NCI-H146 treated with DMSO at 0.1 percent for 48 hours (cell line): ENCODE measurements at regions not wholly inside any gene's neighbourhood (a gene's known extent, or its start where the extent isn't known, plus 50 kb on each side); places are given as distances from the start of the nearest gene placed in this dataset.

ENCODE experiments used
- DNase-seq: peaks from one replicate; lab custom pipeline; 2025; ENCODE audit not compliant: unreplicated experiment; lab: John Stamatoyannopoulos, UW

DNA sequence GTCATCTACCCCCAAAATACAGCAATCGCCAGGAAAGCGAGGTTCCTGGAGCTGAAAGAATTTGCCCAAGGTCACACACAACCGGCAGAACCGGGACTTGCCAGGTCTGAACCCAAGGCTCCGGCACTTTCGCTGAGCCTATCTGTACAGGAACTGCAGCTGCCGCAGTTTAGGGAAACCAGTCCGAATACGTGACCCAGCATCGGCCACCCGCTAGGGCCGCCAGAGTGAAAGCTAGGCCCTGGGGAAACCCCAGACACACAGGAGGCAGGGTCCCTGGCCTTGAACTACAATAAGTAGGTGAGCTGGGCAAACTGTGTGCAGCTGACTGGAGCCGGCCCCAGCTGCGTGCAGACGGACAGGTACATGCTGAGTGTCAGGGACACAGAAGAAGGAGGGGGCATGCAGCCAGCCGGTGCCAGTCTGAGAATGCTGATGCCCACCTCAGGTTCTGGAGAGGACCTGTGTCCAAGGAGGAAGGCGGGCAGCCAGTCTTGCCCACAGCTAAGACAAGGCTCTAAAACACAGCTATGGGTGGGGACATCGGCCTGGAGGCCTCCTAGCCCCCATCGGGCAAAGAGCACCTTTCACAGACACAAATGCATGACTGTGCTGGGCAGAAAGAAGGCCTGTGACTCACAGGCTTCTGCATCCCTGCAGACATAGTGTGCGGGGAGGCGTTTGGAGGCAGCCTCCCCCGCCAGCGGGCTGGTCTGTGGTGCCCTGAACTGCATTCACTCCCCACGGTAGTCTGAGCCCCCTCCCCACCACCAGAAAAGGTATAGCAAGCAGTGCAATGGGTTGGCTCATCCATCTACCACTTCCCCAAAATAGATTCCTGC is 107.4 kb upstream of the ID2 start:
- DNase-seq = no peak

DNA sequence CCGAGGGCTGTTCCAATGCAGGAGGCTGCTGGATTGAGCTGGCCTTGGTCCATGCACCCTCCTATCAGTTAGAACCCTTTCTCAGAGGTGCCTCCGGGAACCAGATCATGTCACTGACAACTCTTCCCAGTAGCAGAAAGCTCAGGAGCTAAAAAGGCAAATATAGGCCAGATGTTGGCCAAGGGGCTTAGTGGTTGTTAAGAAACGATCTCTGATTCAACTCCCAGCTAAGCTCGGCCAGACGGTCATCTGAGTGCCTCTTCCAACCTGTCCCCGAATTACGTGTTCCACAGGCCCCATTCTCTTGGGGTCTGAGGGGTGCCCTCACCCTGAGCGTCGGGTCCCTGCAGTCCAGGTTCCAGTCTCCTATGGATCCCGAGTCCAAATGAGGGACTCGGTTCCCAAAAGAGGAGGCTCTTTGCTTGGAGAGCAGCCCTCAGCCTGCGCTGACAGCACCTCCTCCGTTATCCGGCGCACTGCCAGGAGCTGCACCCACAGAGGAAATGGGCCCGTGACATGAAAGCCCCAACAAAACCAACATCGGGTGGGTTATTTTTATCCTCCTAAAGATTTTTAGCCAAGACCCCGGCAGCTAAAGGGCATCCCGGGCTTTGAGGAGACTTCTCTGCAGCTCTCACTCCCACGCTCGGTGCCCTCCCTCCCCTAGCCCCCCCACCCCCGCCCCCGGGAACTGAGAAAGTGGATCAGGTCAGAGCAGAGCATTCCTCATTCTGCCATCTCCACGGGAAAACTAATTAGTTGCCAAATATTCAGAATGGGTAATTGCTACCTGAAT is 106.6 kb upstream of the ID2 start:
- DNase-seq = no peak

DNA sequence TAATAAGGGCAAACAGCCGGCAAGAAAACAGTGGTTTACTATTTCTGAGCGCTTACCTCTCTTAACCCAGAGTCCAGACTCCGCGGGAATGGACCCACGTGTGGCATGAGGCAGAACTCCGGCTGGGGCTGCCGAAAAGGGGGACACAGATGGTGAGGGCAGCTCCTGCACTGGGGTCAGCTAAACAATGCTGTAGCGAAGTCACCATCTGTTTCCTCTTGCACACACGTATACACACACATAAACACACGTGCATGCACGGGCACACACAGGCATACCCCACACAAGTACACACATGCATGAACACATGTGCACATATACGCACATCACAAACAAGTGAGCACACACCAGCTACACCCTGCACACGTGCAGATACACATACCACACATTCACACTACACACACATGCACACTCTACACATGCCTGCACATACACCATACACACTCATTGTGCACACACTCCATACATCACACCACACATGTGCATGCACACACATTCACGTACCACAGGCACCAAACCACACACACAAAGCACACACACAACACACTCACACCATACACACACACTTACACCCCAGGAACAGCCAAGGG is 105.9 kb upstream of the ID2 start:
- no peak for DNase-seq

DNA sequence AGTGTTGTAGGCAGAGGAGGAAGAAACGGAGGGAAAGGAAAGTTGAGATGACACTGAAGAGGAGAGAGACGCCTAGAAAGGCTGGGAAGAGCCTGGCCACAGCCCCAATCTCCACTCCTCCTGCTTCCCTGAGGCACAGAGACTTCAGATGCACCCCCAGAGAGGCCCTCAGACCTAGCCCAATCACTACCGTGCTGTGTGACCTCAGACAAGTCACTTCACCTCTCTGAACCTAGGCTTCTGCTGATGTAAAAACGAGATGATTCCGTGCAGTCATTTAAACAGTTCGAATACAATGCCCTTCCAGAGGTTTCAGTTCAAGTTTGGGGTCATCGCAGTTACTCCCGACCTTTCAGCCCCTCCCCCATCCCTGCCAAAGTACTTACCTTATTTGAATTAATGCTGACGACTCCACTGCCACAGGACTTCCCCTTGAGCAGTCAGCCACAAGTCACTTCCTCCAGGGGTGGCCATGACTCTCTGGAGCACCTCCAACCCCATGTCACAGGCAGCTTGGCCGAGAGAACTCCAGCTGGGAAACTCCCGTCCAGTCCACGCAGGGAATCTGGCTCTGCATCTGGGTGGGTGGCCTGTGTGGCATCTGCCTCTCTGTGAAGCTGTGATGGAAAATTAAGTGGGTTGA is 105.2 kb upstream of the ID2 start:
- no peak for DNase-seq

DNA sequence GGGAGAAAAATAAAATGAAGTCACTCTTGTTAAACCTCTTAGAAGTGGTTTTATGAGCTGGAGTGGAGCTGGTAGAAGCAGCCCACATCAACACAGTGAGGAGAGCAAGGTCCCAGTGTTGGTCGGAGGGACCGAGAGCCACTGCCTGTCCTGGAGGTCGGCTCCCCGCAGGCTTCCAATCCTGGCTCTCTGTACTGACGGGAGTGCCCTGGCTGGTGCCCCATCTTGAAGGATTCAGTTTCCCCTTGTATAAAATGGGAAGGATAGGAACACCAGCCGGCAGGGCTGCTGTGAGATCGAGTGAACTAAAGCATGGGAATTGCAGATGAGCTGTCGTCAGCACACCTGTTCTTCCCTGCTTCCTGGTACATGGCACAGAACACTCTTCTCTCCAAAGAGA is 104.3 kb upstream of the ID2 start:
- no peak for DNase-seq

DNA sequence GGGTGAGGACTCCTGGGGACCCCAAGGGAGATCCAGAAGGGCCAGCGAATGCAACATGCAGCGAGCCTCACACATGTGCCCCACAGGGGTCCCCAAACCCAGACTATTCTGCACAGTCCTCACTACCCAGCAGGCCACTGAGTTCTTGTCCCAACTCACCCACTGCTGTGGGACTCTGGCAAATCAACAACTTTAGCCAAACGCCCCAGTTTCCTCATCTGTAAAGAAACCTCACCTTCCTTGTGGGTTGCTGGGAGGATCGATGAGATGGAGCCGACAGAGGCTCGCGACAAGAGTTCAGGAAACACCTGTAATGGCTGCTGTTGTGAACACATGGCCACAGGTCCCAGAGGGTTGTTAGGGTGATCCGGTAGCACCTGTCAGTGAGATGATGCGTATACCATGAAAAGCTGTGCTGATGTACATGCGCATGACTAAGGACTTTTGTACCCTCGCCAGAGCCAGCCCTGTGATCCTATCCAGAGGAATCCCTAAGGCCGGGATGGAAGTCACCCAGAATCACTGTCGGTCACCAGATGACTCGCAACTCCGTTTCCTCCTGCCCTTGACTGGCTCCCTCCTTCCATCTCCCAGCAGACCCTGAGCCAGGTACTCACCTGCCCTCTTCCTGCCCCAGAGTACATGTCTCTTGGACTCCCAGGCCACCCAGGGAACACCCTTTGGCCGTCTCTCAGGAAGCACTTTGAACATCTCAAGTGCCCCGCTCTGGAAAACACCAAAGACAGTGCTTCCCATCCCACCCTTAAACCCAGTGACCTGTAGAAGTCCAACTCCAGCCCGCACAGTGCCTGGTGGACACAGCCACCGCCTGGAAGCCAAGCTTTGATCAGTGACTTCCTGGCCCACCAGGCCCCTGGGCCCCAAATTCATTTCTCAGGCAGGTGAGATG is 103.3 kb upstream of the ID2 start:
- DNase-seq = no peak

DNA sequence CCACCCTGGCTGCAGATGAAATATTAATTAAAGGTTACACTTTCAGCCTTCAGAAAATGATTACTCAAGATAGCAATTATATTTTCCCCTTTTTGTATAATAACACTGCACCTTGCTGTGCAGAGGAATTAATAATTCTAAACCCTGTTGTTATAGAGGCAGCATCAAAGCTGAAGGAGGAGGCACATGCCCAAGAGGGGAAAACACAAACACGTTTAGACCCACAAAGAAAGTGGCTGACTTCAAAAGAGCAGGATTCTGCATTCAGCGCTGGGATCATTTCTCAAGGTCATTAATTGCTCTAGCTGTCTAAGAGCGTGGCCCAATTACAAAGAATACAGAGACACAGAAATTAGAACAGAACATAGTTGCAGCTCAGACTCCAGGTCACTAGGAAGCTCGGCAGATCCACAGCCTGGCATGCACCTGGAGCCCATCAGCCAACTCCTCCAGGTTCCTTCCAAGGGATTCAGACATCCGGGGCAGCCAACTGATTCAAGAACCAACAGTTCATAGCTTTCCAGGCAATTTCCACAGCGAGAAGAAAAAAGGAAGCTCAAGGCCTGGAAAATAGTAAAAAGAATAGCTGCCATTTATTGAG is 102.3 kb upstream of the ID2 start:
- DNase-seq = no peak

DNA sequence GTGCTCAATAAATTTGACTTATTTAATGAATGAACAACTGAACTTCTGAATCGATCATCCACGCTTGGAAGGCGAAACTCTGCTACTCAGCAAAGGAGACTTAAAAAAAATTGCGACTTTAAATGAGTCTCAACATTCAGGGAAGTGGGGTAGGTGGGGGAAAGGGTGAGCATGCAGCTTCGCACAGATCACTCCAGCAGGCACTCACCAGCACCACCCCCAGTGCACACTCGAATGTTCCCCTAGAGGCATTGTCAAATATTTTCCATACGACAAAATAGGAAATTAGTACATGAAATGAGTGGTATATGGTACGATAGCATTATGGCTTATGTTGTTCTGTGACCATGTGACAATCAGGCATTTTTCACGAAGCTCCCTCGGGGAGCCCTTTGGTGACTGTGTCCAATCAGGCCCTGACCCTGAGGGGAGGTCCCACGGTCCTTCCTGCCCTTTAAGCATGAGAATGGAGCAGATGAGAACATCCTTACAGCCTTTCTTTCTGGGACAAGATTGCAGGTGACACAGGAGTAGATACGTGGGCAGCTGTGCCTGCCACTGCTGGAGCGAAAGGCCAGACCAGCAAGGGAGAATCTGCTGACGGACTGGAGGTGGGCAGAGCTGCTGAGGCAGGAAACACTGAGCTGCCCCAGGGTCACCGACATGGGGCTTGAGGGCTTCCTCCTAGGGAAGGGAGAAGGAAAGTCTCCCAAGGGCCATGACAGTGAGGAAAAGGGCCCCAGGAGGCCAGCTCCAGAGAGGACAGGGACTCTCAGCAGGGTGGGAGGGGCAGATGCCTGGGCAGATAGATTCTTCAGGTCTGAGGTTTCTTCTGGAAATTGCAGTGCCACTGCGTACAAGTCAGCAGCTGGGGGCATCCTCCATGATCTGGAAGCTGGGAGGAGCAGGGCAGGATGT is 101.3 kb upstream of the ID2 start:
- DNase-seq = no peak

DNA sequence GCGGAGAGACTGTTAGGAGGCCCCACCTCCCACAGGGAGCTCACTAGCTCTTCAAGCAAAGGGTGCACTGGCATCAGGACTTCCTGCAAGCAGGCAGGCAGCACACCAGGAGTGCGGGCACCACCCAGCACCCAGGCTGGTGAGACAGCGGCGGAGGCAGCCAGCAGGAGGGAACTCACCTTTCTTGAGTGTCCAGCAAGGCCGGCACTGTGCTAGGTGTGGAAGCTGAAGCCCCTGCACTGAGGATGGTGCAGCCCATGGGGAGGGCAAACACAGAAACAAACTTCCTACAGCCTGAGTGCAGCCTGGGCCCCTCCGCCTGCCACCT is 100.7 kb upstream of the ID2 start:
- no peak for DNase-seq

DNA sequence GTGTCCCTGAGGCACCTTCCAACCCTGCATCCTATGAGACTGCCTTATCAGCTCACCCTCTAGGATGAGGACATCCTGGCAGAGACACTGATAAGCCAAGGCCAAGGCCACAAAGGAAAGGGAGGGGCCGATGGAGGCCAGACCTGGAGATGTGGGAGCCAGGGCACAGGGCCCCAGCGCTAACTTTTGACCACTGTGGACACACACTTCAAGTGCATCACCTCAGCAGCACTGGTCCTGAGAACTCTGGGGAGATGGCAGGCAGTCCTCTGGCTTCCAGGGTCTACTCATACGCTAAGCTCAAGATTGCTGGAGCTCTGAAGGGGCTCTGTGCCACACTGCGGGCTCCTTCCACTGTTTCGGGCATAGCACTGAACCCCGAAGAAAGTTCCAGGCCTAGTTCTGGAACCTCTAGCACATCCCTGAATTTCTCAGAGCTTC is 100.2 kb upstream of the ID2 start:
- DNase-seq = no peak

DNA sequence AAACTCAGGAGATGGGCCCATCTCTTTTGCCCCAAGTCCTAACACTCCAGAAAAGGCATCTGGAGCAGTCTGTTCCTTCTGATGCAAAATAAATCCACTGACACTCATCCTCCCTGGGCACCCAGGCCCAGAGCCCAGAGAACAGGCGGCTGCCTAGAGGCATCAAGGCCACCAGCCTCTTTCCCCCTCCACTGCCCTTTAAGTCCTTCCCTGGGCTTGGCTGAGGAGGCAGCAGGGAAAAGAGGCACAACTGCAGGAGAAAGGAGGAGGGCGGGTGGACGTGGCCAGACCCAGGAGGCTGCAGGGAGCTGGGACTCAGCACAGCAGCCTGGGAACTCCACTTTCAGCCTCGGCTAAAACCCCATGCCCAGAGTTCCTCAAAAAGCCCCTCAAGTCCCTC is 99.7 kb upstream of the ID2 start:
- DNase-seq = no peak

DNA sequence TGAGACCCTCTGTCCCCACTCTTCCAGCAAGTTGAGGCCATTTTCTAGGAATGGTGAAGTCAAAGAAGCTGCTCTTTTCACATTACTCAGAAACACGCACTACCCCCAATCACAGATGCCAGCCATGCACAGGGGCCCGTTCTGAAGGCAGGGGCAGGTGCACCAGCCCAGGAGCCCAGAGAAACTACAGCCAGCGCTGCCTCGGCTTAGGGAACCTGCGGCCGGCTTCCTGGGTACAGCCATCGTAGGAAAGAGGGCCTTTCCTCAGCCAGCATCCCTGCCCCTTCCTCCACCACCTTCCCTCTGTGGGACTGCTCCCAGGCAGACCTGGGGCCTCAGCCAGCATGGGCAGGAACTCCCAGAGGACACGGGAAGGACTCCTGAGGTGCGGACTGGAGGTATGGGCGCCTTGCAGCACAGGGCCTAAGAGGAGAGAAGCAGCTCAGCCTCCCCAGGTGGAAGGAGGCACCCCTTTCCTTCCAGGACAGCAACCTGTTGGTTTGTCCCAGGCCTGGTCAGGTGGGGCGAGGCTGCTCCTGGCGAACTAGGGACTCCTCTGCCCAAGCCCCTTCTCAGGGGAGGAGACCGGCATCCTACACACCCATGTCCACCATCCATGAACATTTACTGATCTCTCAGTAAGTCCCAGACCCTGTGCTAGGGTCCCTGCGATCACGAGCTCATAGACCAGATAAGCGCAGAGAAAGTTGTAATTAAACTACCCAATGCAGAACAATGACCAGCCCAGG is 99.0 kb upstream of the ID2 start:
- no peak for DNase-seq

DNA sequence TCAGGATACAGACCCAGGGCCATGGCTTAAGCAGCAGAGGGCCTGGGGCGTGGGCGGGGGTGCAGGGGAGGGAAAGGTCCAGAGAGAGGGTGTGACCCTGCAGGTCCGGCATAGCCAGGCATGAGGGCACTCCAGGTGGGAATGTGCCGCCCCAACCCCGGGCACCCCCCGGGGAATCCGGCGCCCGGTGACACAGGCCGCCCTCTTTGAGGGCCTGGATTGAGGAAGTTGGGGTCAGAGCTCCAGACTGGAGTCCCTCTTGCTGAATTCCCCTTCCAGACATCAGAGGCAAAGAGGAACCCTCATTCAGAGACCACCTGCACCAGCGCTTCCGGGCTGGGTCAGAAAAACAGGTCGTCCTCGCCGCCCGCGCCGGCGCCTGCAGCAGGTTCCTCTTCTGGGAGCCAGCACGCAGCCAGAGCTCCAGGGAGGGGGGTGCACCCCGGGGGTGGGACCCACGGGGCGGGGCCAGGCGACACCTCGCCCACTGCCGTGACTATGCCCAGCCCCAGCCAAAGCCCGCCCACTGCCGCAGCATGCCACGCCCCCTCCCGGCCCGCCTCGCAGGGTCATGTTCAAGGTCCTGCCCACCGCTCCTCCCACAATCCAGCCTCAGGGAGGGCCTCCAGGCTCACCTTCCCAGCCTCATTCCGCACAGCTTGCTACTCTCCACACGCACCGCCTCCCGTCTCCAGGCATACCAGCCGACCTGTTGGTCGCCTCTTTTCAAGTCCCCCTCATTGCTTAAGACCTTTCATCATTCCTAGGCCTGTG is 98.3 kb upstream of the ID2 start:
- peak; percentile 96 for DNase-seq

DNA sequence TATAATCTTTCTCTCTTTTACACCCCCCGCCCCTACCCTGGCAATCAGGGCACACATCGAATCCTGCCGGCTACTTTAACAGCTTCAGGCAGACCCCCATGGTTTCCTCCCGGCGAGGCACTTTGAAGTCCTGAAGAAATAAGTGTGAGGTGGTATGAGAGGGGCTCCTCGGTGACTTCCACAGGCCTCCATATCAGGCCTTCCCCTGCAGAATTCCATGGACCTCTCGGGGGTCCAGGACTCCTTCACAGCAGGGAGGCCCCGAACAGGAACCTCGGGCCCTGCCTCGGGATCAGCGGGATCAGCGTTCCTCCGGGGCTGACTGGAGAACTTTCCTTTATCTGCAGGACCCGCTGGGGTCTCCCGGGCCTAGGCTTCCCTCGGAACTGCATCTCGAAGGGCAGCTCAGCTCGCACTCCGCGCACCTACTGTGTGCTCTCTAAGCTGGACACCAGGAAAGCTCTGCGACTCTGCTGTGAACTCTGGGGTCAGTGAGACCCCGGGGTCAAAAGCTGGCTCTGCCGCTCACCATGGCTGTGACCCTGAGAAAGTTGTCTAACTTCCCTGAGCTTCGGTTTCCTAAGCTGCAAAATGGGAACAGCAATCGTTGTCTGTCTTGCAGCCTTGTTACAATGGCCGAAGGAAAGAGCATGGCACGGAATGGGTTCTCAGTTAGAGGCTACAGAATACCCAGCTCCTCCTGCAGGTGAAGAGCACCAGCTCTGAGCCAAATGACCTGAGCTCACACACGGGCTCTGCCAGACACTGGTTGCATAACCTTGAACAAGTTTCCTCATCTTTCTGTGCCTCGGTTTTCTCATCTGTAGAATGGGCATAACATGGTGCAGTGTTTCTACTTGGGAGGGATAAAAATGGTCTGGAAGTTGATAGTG is 97.4 kb upstream of the ID2 start:
- DNase-seq = no peak

DNA sequence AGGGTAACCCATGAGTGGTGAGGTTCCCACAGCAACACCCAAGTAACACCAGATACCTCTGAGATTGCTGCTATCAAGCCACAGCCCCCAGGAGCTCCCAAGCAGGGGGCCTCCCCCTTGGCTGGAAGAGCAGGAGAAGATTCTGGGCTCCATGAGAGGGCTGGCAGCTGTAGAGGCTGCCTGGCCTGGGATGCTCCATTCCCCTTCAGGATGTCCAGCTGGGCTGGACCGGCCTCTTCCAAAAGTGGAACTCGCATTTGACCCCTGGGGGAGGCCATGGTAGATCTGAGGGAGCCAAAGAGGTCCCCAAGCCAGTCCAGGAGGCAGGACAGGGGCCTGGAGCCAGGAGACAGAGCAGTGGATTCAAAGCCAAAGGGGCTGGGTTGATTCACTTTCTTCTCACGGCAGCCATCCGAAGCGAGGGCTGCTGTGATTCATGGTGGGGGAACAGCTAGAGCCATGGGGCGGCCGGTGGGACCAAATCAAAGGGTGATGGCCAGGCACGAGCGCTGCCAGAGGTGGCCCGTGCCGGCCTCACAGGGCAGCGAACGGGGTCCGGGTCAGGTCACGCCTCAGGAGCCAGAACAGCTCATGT is 95.3 kb upstream of the ID2 start:
- no peak for DNase-seq

DNA sequence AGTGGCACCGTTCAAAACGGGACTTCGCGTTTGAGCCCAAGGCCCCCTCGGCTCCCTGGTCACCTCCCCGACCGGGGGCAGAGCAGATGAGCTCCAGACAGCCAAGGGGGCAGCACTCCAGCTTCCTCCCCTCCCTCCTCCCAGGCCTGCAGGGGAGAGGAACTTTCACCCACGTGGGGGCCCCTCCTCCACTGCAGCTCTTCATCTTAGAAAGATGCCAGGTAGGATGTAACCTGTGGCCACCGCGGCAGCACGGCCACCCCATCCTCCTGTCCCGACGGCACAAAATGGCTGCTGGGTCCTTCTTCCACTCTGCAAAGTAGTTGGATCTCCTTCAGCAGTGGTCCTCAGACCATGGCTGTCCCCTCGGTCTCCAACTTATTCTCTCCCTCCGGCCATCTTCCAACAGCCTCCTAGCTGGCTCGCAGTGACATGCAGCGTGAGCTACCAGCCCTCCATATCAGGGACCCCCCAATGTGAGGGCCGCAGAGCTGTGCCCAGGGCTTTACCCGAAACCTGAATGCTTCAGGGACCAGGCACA is 94.5 kb upstream of the ID2 start:
- DNase-seq = no peak
